Right renal pelvis (tissue), 4 donors: ENCODE measurements at regions not wholly inside any gene's neighbourhood (a gene's known extent, or its start where the extent isn't known, plus 50 kb on each side); places are given as distances from the start of the nearest gene placed in this dataset.
"Not testable (repeated sequence)": the region's sequence is repeated elsewhere in the genome, so short reads cannot be mapped to it uniquely, and the experiment has no call there.

Source experiments
- DNase-seq, 4 donors: peaks; one replicate each; pipeline ENCODE4 v3.0.0-alpha.2; 2013; ENCODE audit warnings: low read depth in 4 of 4, low spot score in 3 of 4, missing footprints in 1 of 4

DNA sequence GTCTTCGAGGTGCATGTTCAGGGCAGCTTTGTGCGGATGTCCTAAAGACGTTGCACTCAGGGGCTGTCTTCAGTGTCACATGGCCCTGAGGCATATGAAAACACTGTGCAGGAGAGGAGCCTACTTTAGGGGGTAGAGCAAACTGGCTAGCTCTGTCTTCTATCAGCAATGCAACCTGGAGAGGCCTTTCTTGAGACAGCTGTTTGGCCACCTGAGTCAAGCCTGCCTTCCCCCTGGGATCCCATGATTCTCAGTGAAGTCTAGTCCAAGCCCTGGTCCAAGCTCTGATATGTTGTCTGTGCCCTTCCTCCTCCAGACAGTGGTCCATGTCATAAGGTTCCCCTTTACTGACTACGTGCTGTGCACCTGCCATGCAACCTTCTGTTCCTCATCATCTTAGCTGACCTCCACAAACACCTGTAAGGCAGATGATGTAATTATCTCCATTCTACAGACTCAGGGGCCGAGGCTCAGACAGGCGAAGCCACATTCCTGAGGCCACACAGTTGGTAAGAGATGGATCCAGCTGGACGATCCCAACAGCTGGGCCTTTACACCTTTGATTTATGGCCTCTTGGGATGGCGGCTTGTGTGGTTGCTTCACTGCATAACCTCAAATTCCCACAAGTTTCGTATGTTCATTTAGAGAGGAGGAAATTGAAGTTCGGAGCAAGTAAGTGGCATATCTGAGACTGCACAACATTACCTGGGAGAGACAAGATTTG is 109.9 kb downstream of the COPS8 start:
- no peak for DNase-seq

DNA sequence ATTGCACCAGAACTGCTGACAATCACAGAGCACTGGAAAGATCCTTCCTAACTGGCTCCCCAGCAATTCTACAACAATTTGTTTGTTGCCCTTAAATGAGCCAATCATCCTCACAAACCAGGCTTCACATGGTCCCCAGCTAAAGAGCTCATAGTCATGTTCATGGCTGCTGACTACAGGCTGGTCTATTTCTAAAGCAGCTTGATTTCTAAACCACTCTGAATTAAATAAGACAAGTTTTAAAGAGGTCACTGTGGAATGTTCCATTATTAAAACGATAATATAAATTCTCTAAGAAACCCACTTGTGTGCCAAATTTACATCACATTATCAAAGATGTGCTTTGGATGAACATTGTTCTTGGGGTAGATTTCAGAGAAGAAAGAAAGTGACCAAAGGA is 110.7 kb downstream of the COPS8 start:
- DNase-seq: no peak

DNA sequence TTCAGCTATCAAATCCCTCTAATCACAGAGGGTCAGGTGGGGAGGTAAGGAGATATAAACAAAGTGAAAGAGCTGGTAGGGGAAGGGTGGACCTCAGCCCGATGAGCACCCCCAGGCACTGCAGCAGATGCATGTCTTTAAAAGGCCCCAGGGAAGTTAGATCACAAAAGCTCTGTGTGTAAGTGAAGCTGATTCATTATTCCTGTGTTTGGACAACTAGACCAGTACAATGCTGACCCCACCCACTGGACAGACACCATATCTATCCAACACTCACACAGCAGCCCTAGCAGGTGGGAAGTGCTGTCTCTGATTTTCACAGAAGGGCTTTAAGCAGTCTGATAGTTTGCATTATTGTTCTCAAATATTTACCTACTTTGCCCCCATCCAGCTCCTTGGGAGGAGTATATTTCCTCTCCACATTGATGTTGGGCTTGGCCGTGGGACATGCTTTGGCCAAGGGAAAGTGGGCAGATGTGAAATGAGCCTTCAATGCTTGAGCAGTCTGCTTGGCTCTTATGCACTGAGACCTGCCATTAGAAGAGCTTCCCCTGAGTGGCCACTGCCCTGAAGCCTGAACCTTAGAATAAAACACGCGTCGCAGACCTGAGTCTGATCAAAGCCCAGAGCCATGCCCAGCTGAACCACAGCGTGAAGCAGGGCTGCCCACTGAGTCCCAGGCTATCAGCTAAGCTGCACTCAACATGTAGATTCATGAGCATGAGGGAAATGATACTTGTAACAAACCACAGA is 111.4 kb downstream of the COPS8 start:
- no peak for DNase-seq

DNA sequence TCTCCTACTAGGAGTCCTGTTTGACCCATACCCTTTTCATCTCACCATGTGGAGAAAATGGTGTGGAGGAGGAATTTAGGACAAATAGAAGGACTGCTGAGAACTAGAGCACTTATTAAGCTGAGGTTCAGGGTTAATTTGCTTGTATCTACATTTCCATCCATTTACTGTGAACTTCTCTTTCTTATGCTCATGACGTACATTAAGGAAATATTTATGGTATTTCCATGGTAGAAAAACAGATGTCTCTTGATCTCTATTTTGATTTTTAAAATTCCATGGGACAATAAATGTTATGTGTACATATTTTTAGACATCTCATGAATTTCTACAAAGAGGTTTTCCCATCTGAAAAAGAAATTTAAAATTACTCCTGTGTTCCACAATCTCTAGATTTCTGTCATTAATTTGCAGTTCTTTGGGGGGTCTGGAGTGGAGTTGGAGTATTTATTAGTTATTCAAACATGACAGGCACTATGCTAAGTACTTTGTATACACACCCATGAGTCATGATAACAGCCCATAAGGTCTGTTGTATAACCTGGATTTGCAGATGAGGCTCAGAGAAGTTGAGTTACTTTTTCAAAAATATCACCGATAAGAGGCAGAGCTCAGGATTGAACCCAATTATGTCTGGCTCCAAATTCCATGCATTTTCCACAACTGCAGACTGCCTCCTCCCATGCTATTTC is 112.6 kb downstream of the COPS8 start:
- no peak for DNase-seq

DNA sequence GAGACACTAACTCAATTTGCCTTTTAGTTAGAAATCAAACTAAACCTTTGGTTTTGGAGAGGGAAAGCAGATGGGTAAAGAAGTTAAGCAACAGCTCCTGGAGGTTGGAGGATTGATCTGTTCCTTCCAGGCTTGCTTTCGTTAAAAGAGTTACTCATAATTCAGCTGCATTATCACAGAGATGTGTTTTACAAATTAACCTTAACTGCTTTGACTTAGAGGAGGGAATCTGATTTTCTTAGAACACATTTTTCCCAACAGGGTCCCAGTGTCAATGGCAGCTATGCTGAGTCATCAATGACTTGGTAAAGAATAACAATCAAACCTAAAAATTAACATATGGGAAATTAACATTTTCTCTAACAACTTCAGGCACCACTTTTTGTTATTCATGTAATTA is 113.4 kb downstream of the COPS8 start:
- no peak for DNase-seq

DNA sequence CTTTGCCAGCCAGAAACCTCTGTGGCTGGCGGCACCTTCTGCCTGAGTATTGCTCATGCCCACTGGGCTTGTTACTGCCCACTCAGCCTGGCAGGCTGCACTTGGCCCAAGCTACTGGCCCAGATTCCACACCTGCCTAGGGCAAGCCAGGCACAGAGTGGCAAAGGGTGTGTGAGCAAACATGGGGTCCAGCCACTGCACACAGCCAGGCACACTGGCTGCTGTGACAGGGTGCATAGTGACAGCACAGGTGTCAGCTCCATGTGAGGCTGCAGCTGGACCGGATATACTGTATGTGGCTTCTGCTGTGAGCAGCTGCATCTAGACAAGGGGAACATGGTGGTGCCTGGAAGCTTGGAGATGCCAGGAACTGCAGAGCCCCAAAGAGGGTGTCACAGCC is 113.9 kb downstream of the COPS8 start:
- no peak for DNase-seq

DNA sequence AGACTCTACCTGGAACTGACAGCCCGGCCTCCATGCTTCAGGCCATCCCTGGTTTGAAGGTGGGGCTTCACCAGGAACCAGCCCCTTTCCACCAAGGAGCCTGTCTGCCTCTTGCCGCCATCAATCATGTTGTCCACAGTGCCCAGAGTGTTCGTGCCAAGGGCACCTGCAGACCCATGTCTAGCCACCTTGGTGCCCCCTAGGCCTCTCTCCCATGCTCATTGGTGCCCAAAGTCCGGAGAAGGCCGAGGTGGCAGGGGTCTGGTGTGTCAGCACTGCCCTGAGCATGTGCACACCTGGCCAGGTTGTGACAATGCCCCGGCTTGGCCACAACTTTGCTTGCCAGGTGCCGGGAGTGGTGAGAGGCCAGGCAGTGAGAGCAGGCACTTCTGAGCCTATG is 114.8 kb downstream of the COPS8 start:
- DNase-seq: no peak

DNA sequence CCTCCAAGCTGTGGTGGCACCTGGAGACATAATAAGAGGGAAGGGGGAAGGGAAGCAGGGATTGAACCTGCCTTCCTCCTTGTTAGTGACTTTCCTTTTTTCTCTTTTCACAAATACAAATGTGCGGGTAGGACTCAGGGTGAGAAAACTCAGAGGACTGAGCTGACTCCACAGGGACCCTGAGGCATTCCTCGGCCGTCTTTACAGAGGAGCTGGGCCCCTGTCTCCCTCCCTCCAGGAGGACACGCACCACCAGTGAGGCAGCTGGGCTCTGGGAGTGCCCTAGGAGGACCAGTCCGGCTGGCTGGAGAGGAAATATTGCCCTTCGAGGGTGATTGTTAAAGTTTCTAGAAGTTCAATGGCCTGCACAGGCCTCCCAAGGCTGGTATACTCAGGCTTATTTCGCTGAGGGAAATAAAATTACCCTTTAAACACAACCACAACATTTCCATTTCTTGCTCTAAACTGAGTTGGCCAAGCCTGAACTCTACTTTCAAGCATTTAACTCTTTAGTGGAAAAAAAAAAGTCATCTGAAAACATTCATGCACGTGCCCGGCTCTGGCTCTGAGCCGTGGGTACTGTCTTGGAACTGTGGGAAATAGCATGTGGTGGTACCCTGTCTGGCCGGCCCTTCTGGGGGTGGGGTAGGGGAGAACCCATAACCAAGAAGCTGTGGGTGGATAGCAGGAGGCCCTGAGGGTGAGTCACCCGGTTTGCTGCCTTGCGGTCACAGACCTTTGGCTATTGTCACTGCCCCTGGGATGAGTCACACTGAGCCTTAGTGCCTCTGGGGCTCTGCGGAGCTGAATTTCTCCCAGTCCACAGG is 116.0 kb downstream of the COPS8 start:
- DNase-seq: no peak

DNA sequence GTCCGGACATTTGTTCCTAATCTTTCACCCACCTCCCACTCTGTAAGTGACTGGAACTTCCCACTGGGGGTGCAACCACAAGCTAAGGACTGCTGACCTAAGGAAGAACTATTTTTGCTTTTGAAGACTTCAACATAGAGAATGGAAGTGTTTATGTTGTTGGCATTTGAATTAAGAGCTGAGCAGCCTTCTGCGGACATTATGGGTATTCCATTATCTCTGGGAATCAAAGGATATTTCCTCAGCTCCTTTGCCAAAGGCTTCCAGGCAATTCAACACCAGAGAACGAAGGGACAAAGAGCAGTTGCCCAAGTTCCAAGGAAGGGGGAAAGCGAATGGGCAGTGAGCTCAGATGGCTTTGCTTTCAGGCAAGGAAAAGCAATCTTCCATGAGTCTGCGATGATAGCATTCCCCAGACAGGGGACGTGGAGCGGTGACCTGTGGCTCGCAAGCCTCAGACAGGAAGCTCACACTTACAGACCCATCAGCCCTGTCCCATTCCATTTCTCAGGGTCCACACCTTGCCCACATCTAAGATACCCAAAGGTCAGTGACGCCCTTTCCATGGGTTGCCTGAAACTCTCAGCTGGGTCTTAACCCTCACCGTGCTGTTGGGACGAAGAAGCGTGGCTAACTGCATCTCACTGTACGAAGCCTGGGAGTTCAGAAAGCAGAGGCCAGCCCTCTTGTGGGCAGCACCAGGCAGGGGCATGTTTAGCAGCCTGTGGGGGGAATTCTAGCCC is 116.8 kb downstream of the COPS8 start:
- no peak for DNase-seq

DNA sequence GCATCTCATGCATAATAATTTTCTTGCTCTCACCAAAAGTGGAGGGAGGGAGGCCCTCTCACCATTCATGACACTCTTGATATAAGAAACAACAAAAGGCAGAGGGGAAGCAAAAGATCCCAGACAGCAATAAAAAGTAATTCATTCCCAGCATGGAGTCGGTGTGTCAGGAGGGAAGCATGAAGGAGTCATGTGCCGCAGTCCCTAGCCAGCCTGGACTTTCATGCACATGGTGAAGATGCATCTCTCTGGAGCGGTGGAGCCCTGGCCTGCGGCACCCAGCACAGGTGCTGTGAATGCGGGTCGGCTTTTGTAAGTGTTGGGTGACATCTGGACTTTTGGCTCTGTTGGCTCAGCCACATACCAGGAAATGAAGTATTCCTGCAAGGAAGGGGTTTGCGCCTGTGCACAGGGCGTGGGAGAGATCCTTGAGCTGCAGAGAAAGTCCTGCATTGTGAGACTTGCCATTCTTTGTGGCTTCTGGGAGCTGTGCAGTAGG is 119.4 kb downstream of the COPS8 start:
- no peak for DNase-seq

DNA sequence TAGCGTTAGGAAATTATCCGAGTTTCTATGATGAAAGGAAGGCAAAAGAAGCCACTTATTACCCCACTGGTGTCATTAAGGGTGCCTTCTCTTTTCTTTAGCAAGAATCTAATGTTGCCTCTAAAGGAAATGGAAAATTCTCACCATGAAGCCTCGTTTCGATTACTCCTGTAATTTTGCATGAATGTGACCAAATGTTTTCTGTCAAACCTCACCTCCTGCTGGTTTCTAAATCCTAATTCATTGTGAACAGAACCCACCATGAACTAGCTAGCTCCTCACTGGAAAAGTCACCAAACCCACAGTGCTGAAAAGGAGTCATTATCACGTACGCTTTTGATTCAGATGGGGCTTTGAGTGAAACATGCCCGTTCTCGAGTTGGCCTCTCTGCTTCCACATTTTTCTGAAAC is 119.9 kb downstream of the COPS8 start:
- DNase-seq: no peak

DNA sequence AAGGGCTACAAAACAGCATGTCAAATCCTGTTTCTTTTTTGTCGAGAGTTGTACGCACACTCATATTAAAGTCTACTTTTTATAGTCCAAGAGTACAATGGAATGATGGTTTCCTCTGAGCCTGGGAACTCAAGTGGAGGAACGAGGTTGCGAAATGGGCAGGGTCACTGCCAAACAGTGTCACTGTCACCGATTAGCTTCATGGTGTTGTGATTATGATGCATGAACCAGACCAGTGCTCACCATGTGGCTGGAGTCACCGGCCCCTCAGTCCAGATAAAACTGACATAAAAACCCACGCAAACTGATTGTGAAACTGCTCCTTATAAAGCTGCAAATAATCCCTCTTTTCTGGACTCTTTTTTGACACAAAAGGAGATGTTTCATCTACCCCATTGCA is 122.0 kb downstream of the COPS8 start:
- DNase-seq: no peak

DNA sequence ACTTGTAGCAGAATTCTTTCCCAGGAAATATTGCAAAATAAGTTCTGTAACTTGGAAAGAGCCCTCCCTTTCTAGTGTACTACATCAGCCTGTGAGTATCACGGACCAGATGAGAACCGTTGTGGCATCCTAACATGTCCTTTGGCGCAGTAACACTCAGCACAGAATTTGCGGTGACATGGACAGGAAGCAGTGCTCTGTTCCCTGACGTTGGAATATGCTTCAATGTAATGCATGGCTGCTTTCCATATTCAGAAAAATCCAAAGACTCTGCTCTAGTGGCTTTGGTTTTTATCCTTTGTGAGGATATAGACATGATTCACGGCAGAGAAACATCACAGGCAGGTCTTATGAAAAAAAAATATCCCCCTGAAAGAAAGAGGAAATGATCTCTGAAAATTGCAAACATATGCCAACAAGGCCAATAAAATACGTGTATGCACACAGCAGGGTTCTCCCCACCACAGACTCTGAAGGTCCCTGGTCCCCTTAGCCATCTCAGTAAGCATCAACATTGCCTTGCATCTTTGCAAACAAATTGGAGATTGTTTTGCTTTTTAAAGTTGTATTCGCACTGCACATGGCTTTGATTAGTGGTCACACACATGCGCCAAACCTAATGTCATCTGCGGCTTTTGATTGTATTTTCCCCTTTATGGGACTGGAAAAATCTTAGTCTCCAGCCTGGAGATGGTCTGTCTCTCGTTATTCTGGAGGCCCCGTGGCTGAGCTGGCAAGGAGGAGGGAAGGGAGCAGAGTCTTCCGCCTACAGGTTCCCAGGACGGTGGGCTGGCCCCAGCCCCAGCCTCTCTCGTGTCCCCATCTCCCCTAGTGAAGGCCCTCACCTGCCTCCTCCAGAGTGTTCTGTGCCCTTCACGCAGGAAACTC is 122.9 kb downstream of the COPS8 start:
- no peak for DNase-seq

DNA sequence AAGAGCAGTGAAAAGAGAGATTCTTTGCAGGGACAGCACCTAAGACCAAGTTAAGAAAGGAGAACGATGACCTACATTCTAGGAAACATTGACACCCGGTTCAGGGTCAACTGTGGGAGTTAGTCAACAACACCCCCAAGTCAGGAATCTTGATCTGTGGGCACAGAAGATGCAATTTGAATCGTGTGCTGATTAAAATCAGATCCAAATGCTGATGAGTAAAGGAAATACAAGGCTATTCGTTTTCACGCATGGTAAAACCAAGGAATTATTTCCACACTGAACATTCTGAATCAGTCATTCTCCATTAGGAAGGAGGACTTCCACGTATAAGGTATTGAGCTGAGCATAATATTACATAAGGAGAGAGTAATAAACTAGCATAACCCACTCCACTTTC is 124.2 kb downstream of the COPS8 start:
- DNase-seq: no peak

DNA sequence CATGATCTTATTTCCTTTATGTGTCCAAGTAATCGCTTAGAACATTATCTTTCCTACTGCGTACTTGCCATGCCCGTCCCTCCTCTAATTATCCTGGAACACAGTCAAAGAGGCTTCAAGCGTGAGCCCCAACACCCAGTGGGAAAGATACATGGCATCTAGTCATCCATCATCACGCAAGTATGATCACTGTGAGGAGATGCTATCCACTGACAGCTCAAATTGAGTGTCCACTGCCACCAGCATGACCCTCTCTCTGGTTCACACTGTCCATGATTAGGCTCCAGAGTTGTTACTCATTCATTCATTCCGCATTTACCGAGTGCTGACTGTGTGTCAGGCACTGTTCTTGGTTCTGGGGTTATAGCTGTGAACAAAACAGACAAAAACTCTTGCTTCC is 124.6 kb downstream of the COPS8 start:
- DNase-seq: no peak

DNA sequence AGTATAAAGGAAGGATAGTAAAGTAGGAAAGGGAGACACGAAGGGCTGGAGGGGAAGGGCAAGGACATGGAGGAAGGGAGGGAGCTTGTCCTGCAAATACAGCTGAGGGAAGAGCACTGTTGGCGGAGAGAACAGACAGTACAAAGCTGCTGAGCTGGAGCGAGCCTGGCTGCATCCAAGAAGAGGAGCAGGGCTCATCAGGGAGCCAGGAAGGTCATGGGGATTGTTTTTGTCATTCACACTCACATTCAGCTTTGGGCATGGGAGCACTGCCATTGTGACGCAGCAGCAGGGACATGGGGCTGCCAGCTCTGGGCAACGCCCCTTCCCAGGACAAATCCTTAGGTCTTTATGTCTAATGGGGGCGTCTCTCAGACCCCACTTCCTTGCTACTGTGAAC is 125.1 kb downstream of the COPS8 start:
- DNase-seq: no peak

DNA sequence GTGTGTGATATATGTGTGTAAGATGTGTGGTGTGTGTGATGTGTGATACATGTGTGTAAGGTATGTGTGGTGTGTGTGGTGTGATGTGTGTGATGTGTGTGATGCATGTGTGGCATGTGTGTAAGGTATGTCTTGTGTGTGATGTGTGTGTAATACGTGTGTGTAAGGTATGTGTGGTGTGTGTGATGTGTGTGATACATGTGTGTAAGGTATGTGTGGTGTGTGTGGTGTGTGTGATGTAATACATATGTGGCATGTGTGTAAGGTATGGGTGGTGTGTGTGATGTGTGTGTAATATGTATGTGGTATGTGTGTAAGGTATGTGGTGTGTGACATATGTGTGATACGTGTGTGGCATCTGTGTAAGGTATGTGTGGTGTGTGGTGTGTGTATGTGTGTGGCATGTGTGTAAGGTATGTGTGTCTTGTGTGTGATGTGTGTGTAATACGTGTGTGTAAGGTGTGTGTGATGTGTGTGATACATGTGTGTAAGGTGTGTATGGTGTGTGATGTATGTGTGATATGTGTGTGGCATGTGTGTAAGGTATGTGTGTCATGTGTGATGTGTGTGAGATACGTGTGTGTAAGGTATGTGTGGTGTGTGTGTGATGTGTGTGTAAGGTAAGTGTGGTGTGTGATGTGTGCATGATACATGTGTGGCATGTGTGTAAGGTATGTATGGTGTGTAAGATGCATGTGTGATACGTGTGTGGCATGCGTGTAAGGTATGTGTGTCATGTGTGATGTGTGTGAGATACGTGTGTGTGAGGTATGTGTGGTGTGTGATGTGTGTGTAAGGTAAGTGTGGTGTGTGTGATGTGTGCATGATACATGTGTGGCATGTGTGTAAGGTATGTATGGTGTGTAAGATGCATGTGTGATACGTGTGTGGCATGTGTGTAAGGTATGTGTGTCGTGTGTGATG is 126.9 kb downstream of the COPS8 start:
- DNase-seq: not testable (repeated sequence)
